ENCODE measurements at regions not wholly inside any gene's neighbourhood (a gene's known extent, or its start where the extent isn't known, plus 50 kb on each side); places are given as distances from the start of the nearest gene placed in this dataset.

- Histone ChIP-seq H3K36me3 (ENCODE audit: control insufficient read depth, insufficient read depth, low read length) (no peaks in the 10 kb centered on the region), H3K27me3 (ENCODE audit: control insufficient read depth, insufficient read depth, low read length) (no peaks in the 10 kb centered on the region), H3K27ac (ENCODE audit: low read length) (no peak overlapping the region), H3K9me3 (ENCODE audit: control insufficient read depth, insufficient read depth, low read depth, low read length) (no peaks in the 10 kb centered on the region), H3K4me1 (ENCODE audit: control insufficient read depth, insufficient read depth, low read length) (no peaks in the 10 kb centered on the region), H3K4me3 (ENCODE audit: low read depth in 2 of 2, low read length in 2 of 2) (no peak overlapping the region)
- ChIA-PET POLR2A (no interaction called here), CTCF (no interaction called here)
- DNase-seq (ENCODE audit: low read depth, low spot score) (no peak), ATAC-seq (no peak)
- no peak for TF ChIP-seq REST (IDR thresholded peaks at IDR 0.05; ENCODE audit: insufficient read depth in 1 of 2, low read depth in 2 of 2, low read length in 1 of 2)
- no peak for TF ChIP-seq POLR2AphosphoS5 (IDR thresholded peaks at IDR 0.05; ENCODE audit: low read depth, low read length)
- TF ChIP-seq CTCF (IDR thresholded peaks at IDR 0.05), result no peak
- no peak for TF ChIP-seq SIN3A (IDR thresholded peaks at IDR 0.05; ENCODE audit: borderline replicate concordance, insufficient read depth, low read depth, low read length)
- no peak for TF ChIP-seq TCF7L2 (IDR thresholded peaks at IDR 0.05; ENCODE audit: low read depth, low read length)
- in situ Hi-C loops (cut with HindIII; ENCODE audit: low pct_unique_long_range_greater_than_20kb, low sequenced_read_pairs) (no loop called here), intact Hi-C loops (cut with micrococcal nuclease; ENCODE audit: unreplicated experiment) (no loop called here)
- no TSS peak for BruUV-seq (replicated peaks)
These were observed 578.4 kb upstream of the NCAM2 start for GRCh38 chr21:20419772-20420171.

GRCh38 chr21:20424943-20425342 lies 573.3 kb upstream of the NCAM2 start:
- H3K4me3 ChIP-seq (ENCODE audit: low read depth in 2 of 2, low read length in 2 of 2), result no peak overlapping the region
- in situ Hi-C loops (cut with HindIII; ENCODE audit: low pct_unique_long_range_greater_than_20kb, low sequenced_read_pairs) (no loop called here), intact Hi-C loops (cut with micrococcal nuclease; ENCODE audit: unreplicated experiment) (no loop called here)
- BruUV-seq (replicated peaks), result no TSS peak
- ChIA-PET POLR2A (no interaction called here), CTCF (no interaction called here)
- no peak for TF ChIP-seq TCF7L2 (IDR thresholded peaks at IDR 0.05; ENCODE audit: low read depth, low read length)
- TF ChIP-seq CTCF (IDR thresholded peaks at IDR 0.05), result no peak
- no peak for TF ChIP-seq SIN3A (IDR thresholded peaks at IDR 0.05; ENCODE audit: borderline replicate concordance, insufficient read depth, low read depth, low read length)
- no peak for TF ChIP-seq REST (IDR thresholded peaks at IDR 0.05; ENCODE audit: insufficient read depth in 1 of 2, low read depth in 2 of 2, low read length in 1 of 2)
- no peak for TF ChIP-seq POLR2AphosphoS5 (IDR thresholded peaks at IDR 0.05; ENCODE audit: low read depth, low read length)
- no peaks in the 10 kb centered on the region for H3K27me3 ChIP-seq (ENCODE audit: control insufficient read depth, insufficient read depth, low read length)
- H3K9me3 ChIP-seq (ENCODE audit: control insufficient read depth, insufficient read depth, low read depth, low read length), result no peaks in the 10 kb centered on the region
- no peak for DNase-seq (ENCODE audit: low read depth, low spot score)
- no peak for ATAC-seq
- H3K36me3 ChIP-seq (ENCODE audit: control insufficient read depth, insufficient read depth, low read length), result no peaks in the 10 kb centered on the region
- H3K4me1 ChIP-seq (ENCODE audit: control insufficient read depth, insufficient read depth, low read length), result no peaks in the 10 kb centered on the region
- no peak overlapping the region for H3K27ac ChIP-seq (ENCODE audit: low read length)
